Stomach (tissue), 8 donors: ENCODE measurements at regions not wholly inside any gene's neighbourhood (a gene's known extent, or its start where the extent isn't known, plus 50 kb on each side); places are given as distances from the start of the nearest gene placed in this dataset.
"Not testable (repeated sequence)": the region's sequence is repeated elsewhere in the genome, so short reads cannot be mapped to it uniquely, and the experiment has no call there.

Experiments used
- DNase-seq, 2 donors: peaks; one replicate each; pipeline versions ENCODE4 v3.0.0 to v3.0.0-alpha.2; 2013 to 2019
- H3K27ac ChIP-seq, 5 donors: fragments of 200-600 bp in 4 of 5; sonication (generic) in 4 of 5; one replicate each; pipeline ENCODE4 v1.5.1; 2013 to 2019; ENCODE audit warnings: mild to moderate bottlenecking in 1 of 5, moderate library complexity in 1 of 5
- H3K27me3 ChIP-seq, 3 donors: fragments of 200-600 bp; sonication (generic); one replicate each; pipeline ENCODE4 v1.5.1; 2017 to 2019; ENCODE audit warnings: mixed run types in 1 of 3
- H3K36me3 ChIP-seq, 4 donors: fragments of 200-600 bp; sonication (generic); 1 replicate in 3 of 4; 2 replicates in 1 of 4; pipeline ENCODE4 v1.5.1; 2016 to 2019
- H3K4me1 ChIP-seq, 4 donors: fragments of 200-600 bp; sonication (generic); one replicate each; pipeline ENCODE4 v1.5.1; 2016 to 2019
- H3K4me3 ChIP-seq, 4 donors: fragments of 200-600 bp; sonication (generic) in 3 of 4; one replicate each; pipeline ENCODE4 v1.5.1; 2016 to 2019; ENCODE audit warnings: mild to moderate bottlenecking in 1 of 4
- H3K9me3 ChIP-seq, 4 donors: fragments of 200-600 bp; sonication (generic); one replicate each; pipeline ENCODE4 v1.5.1; 2016 to 2019
- CTCF ChIP-seq, 7 experiments: fragments of 450-650 bp in 4 of 7; fragments of 200-600 bp in 3 of 7; sonication (generic) in 3 of 7; IDR thresholded peaks; one replicate each; pipeline ENCODE4 v1.5.1; 2016 to 2019; ENCODE audit warnings: antibody characterized with exemption in 7 of 7, control low read depth in 2 of 7, mild to moderate bottlenecking in 1 of 7
- EP300 ChIP-seq: sonication (generic); formaldehyde crosslinking; IDR thresholded peaks from one replicate; pipeline ENCODE4 v1.6.1; 2017; ENCODE audit warnings: antibody characterized with exemption
- POLR2A ChIP-seq, 4 donors: fragments of 450-650 bp; IDR thresholded peaks; one replicate each; pipeline ENCODE4 v1.6.1; 2016; ENCODE audit warnings: antibody characterized with exemption in 4 of 4, control low read depth in 2 of 4, mild to moderate bottlenecking in 1 of 4, moderate library complexity in 1 of 4
- POLR2AphosphoS5 ChIP-seq, 3 donors: sonication (generic); formaldehyde crosslinking; IDR thresholded peaks; one replicate each; pipeline ENCODE4 v1.6.1; 2016; ENCODE audit warnings: antibody characterized with exemption in 3 of 3
- WGBS, 5 donors: extraction: QIAGEN DNeasy Blood & Tissue Kit in 3 of 5; methylation state at CpG; one replicate each; pipeline versions ENCODE4 v1.1.5 to v1.1.7; 2013 to 2018; 5-methylcytosine and 5-hydroxymethylcytosine counted together
- intact Hi-C: fragments of 100-400 bp; cut with DNase I; formaldehyde crosslinking; loops from one replicate; pipeline ENCODE4 v1.15.1; 2023; ENCODE audit warnings: low total_unique reads
- donor health status: healthy with polysubstance abuse.
- donor health status: Bipolar disorder and iron deficiency.
- donor health status: healthy.

GRCh38 chr4:11949355-11949754 is 520.7 kb upstream of the HS3ST1 start:
- Histone ChIP-seq H3K4me3 (no peak overlapping the region), H3K9me3 (no peaks in the 10 kb centered on the region), H3K27ac (no peak overlapping the region), H3K4me1 (no peaks in the 10 kb centered on the region), H3K36me3 (no peaks in the 10 kb centered on the region), H3K27me3 (no peaks in the 10 kb centered on the region)
- intact Hi-C loops: no loop called here
- DNase-seq: no peak
- WGBS, 5 donors: 86 to 93% (median 88%) methylated on average over 3 of the region's 3 CpGs
- no peak for TF ChIP-seq CTCF (IDR thresholded peaks at IDR 0.05)
- no peak for TF ChIP-seq EP300
- no peak for TF ChIP-seq POLR2AphosphoS5 (IDR thresholded peaks at IDR 0.05)
- TF ChIP-seq POLR2A (IDR thresholded peaks at IDR 0.05): no peak

- H3K27me3 ChIP-seq, H3K27ac ChIP-seq, H3K4me1 ChIP-seq, DNase-seq, H3K36me3 ChIP-seq, H3K4me3 ChIP-seq, H3K9me3 ChIP-seq, intact Hi-C loops: not testable (repeated sequence)
- 34 to 44% (median 43%) methylated on average over 1 of the region's 1 CpG for whole genome bisulfite sequencing, 5 donors
These were observed 518.9 kb upstream of the HS3ST1 start for GRCh38 chr4:11947629-11948028.

GRCh38 chr4:11937941-11938340 is 509.2 kb upstream of the HS3ST1 start:
- Histone ChIP-seq H3K27me3 (no peaks in the 10 kb centered on the region), H3K27ac (no peak overlapping the region), H3K4me1 (no peaks in the 10 kb centered on the region), H3K4me3 (no peak overlapping the region), H3K36me3 (no peaks in the 10 kb centered on the region), H3K9me3 (peaks cover 0 to 7% (median 0%) of the 10 kb centered on the region in 4 donors)
- intact Hi-C loops: no loop called here
- TF ChIP-seq EP300 (no peak), POLR2AphosphoS5 (IDR thresholded peaks at IDR 0.05) (no peak), POLR2A (IDR thresholded peaks at IDR 0.05) (no peak), CTCF (IDR thresholded peaks at IDR 0.05) (no peak)
- peak in 1 of 2 donors; percentile 50 for DNase-seq

- no peak for DNase-seq
- intact Hi-C loops: no loop called here
- H3K36me3 ChIP-seq: no peaks in the 10 kb centered on the region
- H3K27me3 ChIP-seq: no peaks in the 10 kb centered on the region
- peaks cover 0 to 14% (median 0%) of the 10 kb centered on the region in 4 donors for H3K9me3 ChIP-seq
- no peak overlapping the region for H3K27ac ChIP-seq
- TF ChIP-seq EP300: no peak
- TF ChIP-seq POLR2AphosphoS5 (IDR thresholded peaks at IDR 0.05): no peak
- no peak for TF ChIP-seq POLR2A (IDR thresholded peaks at IDR 0.05)
- no peak for TF ChIP-seq CTCF (IDR thresholded peaks at IDR 0.05)
- no peak overlapping the region for H3K4me3 ChIP-seq
- no peaks in the 10 kb centered on the region for H3K4me1 ChIP-seq
- WGBS, 5 donors: 60 to 87% (median 66%) methylated on average over 2 of the region's 2 CpGs
These were observed 502.6 kb upstream of the HS3ST1 start for GRCh38 chr4:11931266-11931820.

GRCh38 chr4:11929080-11929479 is 500.4 kb upstream of the HS3ST1 start:
- no peak for DNase-seq
- Histone ChIP-seq H3K27me3 (no peaks in the 10 kb centered on the region), H3K4me1 (no peaks in the 10 kb centered on the region), H3K4me3 (no peak overlapping the region), H3K27ac (no peak overlapping the region), H3K9me3 (peaks cover 0 to 14% (median 0%) of the 10 kb centered on the region in 4 donors), H3K36me3 (no peaks in the 10 kb centered on the region)
- TF ChIP-seq POLR2A (IDR thresholded peaks at IDR 0.05) (no peak), EP300 (no peak), POLR2AphosphoS5 (IDR thresholded peaks at IDR 0.05) (no peak), CTCF (IDR thresholded peaks at IDR 0.05) (no peak)
- 39 to 75% (median 67%) methylated on average over 1 of the region's 1 CpG for WGBS, 5 donors
- intact Hi-C loops: no loop called here
